GM23338 (cell line): ENCODE measurements at regions not wholly inside any gene's neighbourhood (a gene's known extent, or its start where the extent isn't known, plus 50 kb on each side); places are given as distances from the start of the nearest gene placed in this dataset.

ENCODE experiments used
- ATAC-seq: fragments of 200-7000 bp; cut with Tn5 transposase; 3 replicates; pipeline ENCODE4 v1.9.1; 2020
- DNase-seq: peaks from one replicate; pipeline ENCODE4 v3.0.0-alpha.2; 2015; ENCODE audit warnings: low spot score
- H2AFZ ChIP-seq: fragments of 200-600 bp; sonication (generic); 2 replicates; pipeline ENCODE4 v1.8.0; 2016; ENCODE audit warnings: antibody characterized with exemption, mild to moderate bottlenecking, moderate library complexity
- H3F3A ChIP-seq: fragments of 200-600 bp; sonication (generic); replicated peaks from 2 replicates; pipeline ENCODE4 v1.8.0; 2017; ENCODE audit warnings: antibody characterized with exemption, mixed run types, low read depth
- H3K27ac ChIP-seq: fragments of 200-600 bp; sonication (generic); 2 replicates; pipeline ENCODE4 v1.6.1; 2016; ENCODE audit warnings: low read depth
- H3K27me3 ChIP-seq: fragments of 200-600 bp; sonication (generic); 2 replicates; pipeline ENCODE4 v1.8.0; 2016; ENCODE audit warnings: mild to moderate bottlenecking, mixed run types, moderate library complexity; ENCODE audit not compliant: insufficient read depth
- H3K36me3 ChIP-seq: fragments of 200-600 bp; sonication (generic); 2 replicates; pipeline ENCODE4 v1.8.0; 2016; ENCODE audit warnings: mild to moderate bottlenecking; ENCODE audit not compliant: insufficient read depth
- H3K4me1 ChIP-seq: fragments of 200-600 bp; sonication (generic); 2 replicates; pipeline ENCODE4 v1.8.0; 2016; ENCODE audit warnings: mild to moderate bottlenecking, moderate library complexity; ENCODE audit not compliant: insufficient read depth
- H3K4me2 ChIP-seq: fragments of 200-600 bp; sonication (generic); 2 replicates; pipeline ENCODE4 v1.7.1; 2017; ENCODE audit warnings: mixed run types
- H3K4me3 ChIP-seq: fragments of 200-600 bp; sonication (generic); 2 replicates; pipeline ENCODE4 v1.6.1; 2016; ENCODE audit warnings: mixed run types
- H3K79me2 ChIP-seq: fragments of 200-600 bp; sonication (generic); replicated peaks from 2 replicates; pipeline ENCODE4 v1.8.0; 2017; ENCODE audit warnings: mild to moderate bottlenecking; ENCODE audit not compliant: insufficient read depth
- H3K9me2 ChIP-seq: fragments of 200-600 bp; sonication (generic); 2 replicates; pipeline ENCODE4 v1.8.0; 2017; ENCODE audit not compliant: insufficient read depth
- H4K20me1 ChIP-seq: fragments of 200-600 bp; sonication (generic); replicated peaks from 2 replicates; pipeline ENCODE4 v1.8.0; 2017; ENCODE audit warnings: mild to moderate bottlenecking; ENCODE audit not compliant: insufficient read depth
- H3K27ac Mint-ChIP-seq: 2 replicates; pipeline ENCODE4 v1.8.0; 2020; ENCODE audit warnings: inconsistent platforms, mild to moderate bottlenecking, moderate library complexity, mixed read lengths
- H3K27me3 Mint-ChIP-seq: 3 replicates; pipeline ENCODE4 v1.8.0; 2022; ENCODE audit warnings: low read depth, mild to moderate bottlenecking, moderate library complexity, mixed read lengths, inconsistent platforms; ENCODE audit not compliant: insufficient read depth, poor library complexity
- H3K36me3 Mint-ChIP-seq: 3 replicates; pipeline ENCODE4 v1.8.0; 2021; ENCODE audit warnings: low read depth, mild to moderate bottlenecking, inconsistent platforms, moderate library complexity, mixed read lengths
- H3K4me1 Mint-ChIP-seq: 3 replicates; pipeline ENCODE4 v1.8.0; 2020; ENCODE audit warnings: mild to moderate bottlenecking, inconsistent platforms, mixed read lengths
- H3K4me3 Mint-ChIP-seq: 3 replicates; pipeline ENCODE4 v1.8.0; 2021; ENCODE audit warnings: moderate library complexity, mild to moderate bottlenecking, inconsistent platforms, mixed read lengths
- H3K9me3 Mint-ChIP-seq: 3 replicates; pipeline ENCODE4 v1.8.0; 2020; ENCODE audit warnings: moderate library complexity, mild to moderate bottlenecking, inconsistent platforms, mixed read lengths
- CREB1 ChIP-seq: fragments of 250-450 bp; sonication (Bioruptor Pico); IDR thresholded peaks from 2 replicates; pipeline ENCODE4 v1.5.0; 2020; ENCODE audit warnings: low read depth, mild to moderate bottlenecking, moderate library complexity
- CTCF ChIP-seq, 2 experiments: fragments of 200-600 bp in 1 of 2; sonication (generic) in 1 of 2; conservative IDR thresholded peaks; 2 replicates each; pipeline versions ENCODE4 v1.5.1 to v1.6.1; 2016 to 2017; ENCODE audit warnings: antibody characterized with exemption in 2 of 2, low read depth in 2 of 2, mild to moderate bottlenecking in 2 of 2, moderate library complexity in 1 of 2
- ETS1 ChIP-seq: IDR thresholded peaks from 2 replicates; pipeline ENCODE4 v1.6.1; 2016; ENCODE audit warnings: antibody characterized with exemption
- EZH2 ChIP-seq: fragments of 200-600 bp; sonication (generic); IDR thresholded peaks from one replicate; pipeline ENCODE4 v1.8.0; 2017; ENCODE audit warnings: antibody characterized with exemption, mild to moderate bottlenecking, low read depth; ENCODE audit not compliant: unreplicated experiment
- EZH2phosphoT487 ChIP-seq: fragments of 200-600 bp; sonication (generic); IDR thresholded peaks from one replicate; pipeline ENCODE4 v1.8.1; 2018; ENCODE audit warnings: antibody characterized with exemption; ENCODE audit not compliant: unreplicated experiment
- JUNB ChIP-seq: IDR thresholded peaks from one replicate; pipeline ENCODE4 v1.6.1; 2016; ENCODE audit warnings: antibody characterized with exemption; ENCODE audit not compliant: unreplicated experiment
- NANOG ChIP-seq: IDR thresholded peaks from 2 replicates; pipeline ENCODE4 v1.6.1; 2016; ENCODE audit warnings: antibody characterized with exemption, borderline replicate concordance
- POLR2AphosphoS5 ChIP-seq: IDR thresholded peaks from 2 replicates; pipeline ENCODE4 v1.6.1; 2016; ENCODE audit warnings: antibody characterized with exemption, low read depth
- REST ChIP-seq: IDR thresholded peaks from one replicate; pipeline ENCODE4 v1.6.1; 2018; ENCODE audit warnings: antibody characterized with exemption; ENCODE audit not compliant: unreplicated experiment
- STAT1 ChIP-seq: IDR thresholded peaks from one replicate; pipeline ENCODE4 v1.6.1; 2016; ENCODE audit warnings: antibody characterized with exemption; ENCODE audit not compliant: unreplicated experiment
- ZNF114 ChIP-seq: fragments of 250-450 bp; sonication (Bioruptor Pico); IDR thresholded peaks from 2 replicates; pipeline ENCODE4 v1.5.0; 2020; ENCODE audit warnings: mild to moderate bottlenecking, moderate library complexity
- ZNF331 ChIP-seq: fragments of 250-450 bp; sonication (Bioruptor Pico); IDR thresholded peaks from 2 replicates; pipeline ENCODE4 v1.5.0; 2020; ENCODE audit warnings: low read depth, mild to moderate bottlenecking, moderate library complexity
- ZNF462 ChIP-seq: fragments of 250-450 bp; sonication (Bioruptor Pico); IDR thresholded peaks from 2 replicates; pipeline ENCODE4 v1.5.0; 2020; ENCODE audit warnings: mild to moderate bottlenecking, moderate library complexity

- Histone ChIP-seq H3K4me2 (peak overlapping the region; percentile 67; the same call in 1 of the 2 replicates), H3F3A (no peaks in the 10 kb centered on the region), H2AFZ (no peak overlapping the region), H4K20me1 (peaks cover 3% of the 10 kb centered on the region; the same call in 1 of the 2 replicates), H3K79me2 (no peaks in the 10 kb centered on the region), H3K27ac (no peak overlapping the region), H3K4me3 (no peak overlapping the region), H3K9me2 (no peaks in the 10 kb centered on the region), H3K36me3 (no peaks in the 10 kb centered on the region), H3K4me1 (peaks cover 12% of the 10 kb centered on the region), H3K27me3 (no peaks in the 10 kb centered on the region)
- peaks cover 15% of the 10 kb centered on the region for H3K27me3 Mint-ChIP-seq
- no peak overlapping the region for H3K4me3 Mint-ChIP-seq
- peaks cover 4% of the 10 kb centered on the region; the same call in 1 of the 3 replicates for H3K36me3 Mint-ChIP-seq
- peaks cover 20% of the 10 kb centered on the region for H3K4me1 Mint-ChIP-seq
- TF ChIP-seq ZNF331, result no peak
- TF ChIP-seq STAT1, result no peak
- no peak for TF ChIP-seq CREB1
- TF ChIP-seq EZH2, result no peak
- no peak for TF ChIP-seq ZNF114 (CRISPR knock-in tag)
- no peak for TF ChIP-seq NANOG
- TF ChIP-seq JUNB, result no peak
- no peak for TF ChIP-seq REST
- no peak for TF ChIP-seq ZNF462 (CRISPR knock-in tag)
- TF ChIP-seq EZH2phosphoT487, result no peak
- TF ChIP-seq CTCF (conservative IDR thresholded peaks at IDR 0.05; ENCODE audit: low read depth in 2 of 2), result no peak
- no peak for TF ChIP-seq POLR2AphosphoS5
- TF ChIP-seq ETS1, result no peak
- ATAC-seq, result peak; percentile 66
- H3K9me3 Mint-ChIP-seq, result peaks cover 12% of the 10 kb centered on the region; the same call in 2 of the 3 replicates
- no peak overlapping the region for H3K27ac Mint-ChIP-seq
- peak; percentile 4 for DNase-seq
These were observed 348.7 kb downstream of the HLX start for GRCh38 chr1:221227872-221228337.
